ENCODE measurements at regions not wholly inside any gene's neighbourhood (a gene's known extent, or its start where the extent isn't known, plus 50 kb on each side); places are given as distances from the start of the nearest gene placed in this dataset.
"Not testable (repeated sequence)": the region's sequence is repeated elsewhere in the genome, so short reads cannot be mapped to it uniquely, and the experiment has no call there.

GRCh38 chr22:27101288-27101687, 443.9 kb downstream of the MIAT start:
- no peaks in the 10 kb centered on the region for H3K4me1 Mint-ChIP-seq
- no peak overlapping the region for H3K4me3 Mint-ChIP-seq
- no peak for DNase-seq (ENCODE audit: low spot score in 2 of 2)
- no peak for ATAC-seq
- no peak overlapping the region for H3K27ac Mint-ChIP-seq
- H3K36me3 Mint-ChIP-seq = no peaks in the 10 kb centered on the region
- H3K9me3 Mint-ChIP-seq = no peaks in the 10 kb centered on the region

GRCh38 chr22:27104449-27104848, 447.1 kb downstream of the MIAT start:
- Mint-ChIP-seq H3K4me3 (no peak overlapping the region), H3K4me1 (no peaks in the 10 kb centered on the region), H3K36me3 (no peaks in the 10 kb centered on the region), H3K9me3 (peaks cover 4% of the 10 kb centered on the region), H3K27ac (no peak overlapping the region)
- ATAC-seq (no peak), DNase-seq (ENCODE audit: low spot score in 2 of 2) (no peak)

GRCh38 chr22:27105142-27106025, 448.0 kb downstream of the MIAT start:
- no peak for ATAC-seq
- no peaks in the 10 kb centered on the region for H3K4me1 Mint-ChIP-seq
- peaks cover 4% of the 10 kb centered on the region for H3K9me3 Mint-ChIP-seq
- H3K4me3 Mint-ChIP-seq = no peak overlapping the region
- DNase-seq (ENCODE audit: low spot score in 2 of 2) = no peak
- H3K27ac Mint-ChIP-seq = no peak overlapping the region
- no peaks in the 10 kb centered on the region for H3K36me3 Mint-ChIP-seq

- ATAC-seq = no peak
- no peak for DNase-seq (ENCODE audit: low spot score in 2 of 2)
- H3K27ac Mint-ChIP-seq = no peak overlapping the region
- H3K36me3 Mint-ChIP-seq = no peaks in the 10 kb centered on the region
- H3K9me3 Mint-ChIP-seq = peaks cover 4% of the 10 kb centered on the region
- no peaks in the 10 kb centered on the region for H3K4me1 Mint-ChIP-seq
- no peak overlapping the region for H3K4me3 Mint-ChIP-seq
Measured at GRCh38 chr22:27106985-27107384, 449.6 kb downstream of the MIAT start.

- no peak overlapping the region for H3K27ac Mint-ChIP-seq
- ATAC-seq (no peak), DNase-seq (ENCODE audit: low spot score in 2 of 2) (no peak)
- peaks cover 4% of the 10 kb centered on the region for H3K9me3 Mint-ChIP-seq
- H3K4me3 Mint-ChIP-seq = no peak overlapping the region
- H3K36me3 Mint-ChIP-seq = no peaks in the 10 kb centered on the region
- H3K4me1 Mint-ChIP-seq = no peaks in the 10 kb centered on the region
Measured at GRCh38 chr22:27107386-27107785, 450.0 kb downstream of the MIAT start.

- H3K4me3 Mint-ChIP-seq = no peak overlapping the region
- H3K4me1 Mint-ChIP-seq = no peaks in the 10 kb centered on the region
- ATAC-seq (peak; percentile 43), DNase-seq (ENCODE audit: low spot score in 2 of 2) (no peak)
- peaks cover 4% of the 10 kb centered on the region for H3K9me3 Mint-ChIP-seq
- H3K27ac Mint-ChIP-seq = no peak overlapping the region
- no peaks in the 10 kb centered on the region for H3K36me3 Mint-ChIP-seq
Measured at GRCh38 chr22:27107824-27108223, 450.4 kb downstream of the MIAT start.

- no peaks in the 10 kb centered on the region for H3K4me1 Mint-ChIP-seq
- no peaks in the 10 kb centered on the region for H3K36me3 Mint-ChIP-seq
- DNase-seq (ENCODE audit: low spot score in 2 of 2) (no peak), ATAC-seq (no peak)
- H3K4me3 Mint-ChIP-seq = no peak overlapping the region
- no peak overlapping the region for H3K27ac Mint-ChIP-seq
- peaks cover 4% of the 10 kb centered on the region for H3K9me3 Mint-ChIP-seq
Measured at GRCh38 chr22:27108425-27109114, 451.2 kb downstream of the MIAT start.

GRCh38 chr22:27109406-27109805, 452.0 kb downstream of the MIAT start:
- ATAC-seq; H3K9me3 Mint-ChIP-seq; H3K4me1 Mint-ChIP-seq; H3K4me3 Mint-ChIP-seq; DNase-seq (ENCODE audit: low spot score in 2 of 2); H3K27ac Mint-ChIP-seq; H3K36me3 Mint-ChIP-seq: not testable (repeated sequence)

GRCh38 chr22:27110665-27111451, 453.5 kb downstream of the MIAT start:
- Mint-ChIP-seq H3K27ac (no peak overlapping the region), H3K4me1 (no peaks in the 10 kb centered on the region), H3K4me3 (no peak overlapping the region), H3K9me3 (peaks cover 4% of the 10 kb centered on the region), H3K36me3 (no peaks in the 10 kb centered on the region)
- ATAC-seq = no peak
- DNase-seq (ENCODE audit: low spot score in 2 of 2) = no peak

GRCh38 chr22:27111796-27112672, 454.6 kb downstream of the MIAT start:
- no peak for ATAC-seq
- DNase-seq (ENCODE audit: low spot score in 2 of 2) = no peak
- Mint-ChIP-seq H3K9me3 (peaks cover 4% of the 10 kb centered on the region), H3K27ac (no peak overlapping the region), H3K4me3 (no peak overlapping the region), H3K36me3 (no peaks in the 10 kb centered on the region), H3K4me1 (no peaks in the 10 kb centered on the region)

- ATAC-seq (peak; percentile 43), DNase-seq (ENCODE audit: low spot score in 2 of 2) (no peak)
- Mint-ChIP-seq H3K9me3 (peaks cover 4% of the 10 kb centered on the region), H3K36me3 (no peaks in the 10 kb centered on the region), H3K27ac (no peak overlapping the region), H3K4me3 (no peak overlapping the region), H3K4me1 (no peaks in the 10 kb centered on the region)
Measured at GRCh38 chr22:27113211-27113635, 455.8 kb downstream of the MIAT start.

- Mint-ChIP-seq H3K9me3 (peaks cover 4% of the 10 kb centered on the region), H3K36me3 (no peaks in the 10 kb centered on the region), H3K4me3 (no peak overlapping the region), H3K27ac (no peak overlapping the region), H3K4me1 (no peaks in the 10 kb centered on the region)
- ATAC-seq = no peak
- no peak for DNase-seq (ENCODE audit: low spot score in 2 of 2)
Measured at GRCh38 chr22:27113641-27114040, 456.3 kb downstream of the MIAT start.

GRCh38 chr22:27114186-27114585, 456.8 kb downstream of the MIAT start:
- ATAC-seq (no peak), DNase-seq (ENCODE audit: low spot score in 2 of 2) (no peak)
- Mint-ChIP-seq H3K27ac (no peak overlapping the region), H3K9me3 (peaks cover 2% of the 10 kb centered on the region), H3K36me3 (no peaks in the 10 kb centered on the region), H3K4me1 (no peaks in the 10 kb centered on the region), H3K4me3 (no peak overlapping the region)

GRCh38 chr22:27115410-27115809, 458.0 kb downstream of the MIAT start:
- no peak overlapping the region for H3K27ac Mint-ChIP-seq
- H3K9me3 Mint-ChIP-seq = no peaks in the 10 kb centered on the region
- H3K4me1 Mint-ChIP-seq = no peaks in the 10 kb centered on the region
- H3K4me3 Mint-ChIP-seq = no peak overlapping the region
- no peak for ATAC-seq
- H3K36me3 Mint-ChIP-seq = no peaks in the 10 kb centered on the region
- DNase-seq (ENCODE audit: low spot score in 2 of 2) = no peak
